T47D (cell line): ENCODE measurements at regions not wholly inside any gene's neighbourhood (a gene's known extent, or its start where the extent isn't known, plus 50 kb on each side); places are given as distances from the start of the nearest gene placed in this dataset.

Experiments
- DNase-seq, 2 experiments: peaks; one replicate each; pipeline versions ENCODE4 v3.0.0 to v3.0.0-alpha.2; 2011 to 2012; ENCODE audit warnings: low read depth in 1 of 2, low spot score in 1 of 2
- JUND ChIP-seq: IDR thresholded peaks from 2 replicates; pipeline ENCODE4 v1.6.1; 2012; ENCODE audit warnings: low read depth
- in situ Hi-C: cut with HindIII; loops from 2 replicates; pipeline ENCODE4 v1.10.0; 2016; ENCODE audit warnings: low sequenced_read_pairs, low pct_unique_long_range_greater_than_20kb

DNA sequence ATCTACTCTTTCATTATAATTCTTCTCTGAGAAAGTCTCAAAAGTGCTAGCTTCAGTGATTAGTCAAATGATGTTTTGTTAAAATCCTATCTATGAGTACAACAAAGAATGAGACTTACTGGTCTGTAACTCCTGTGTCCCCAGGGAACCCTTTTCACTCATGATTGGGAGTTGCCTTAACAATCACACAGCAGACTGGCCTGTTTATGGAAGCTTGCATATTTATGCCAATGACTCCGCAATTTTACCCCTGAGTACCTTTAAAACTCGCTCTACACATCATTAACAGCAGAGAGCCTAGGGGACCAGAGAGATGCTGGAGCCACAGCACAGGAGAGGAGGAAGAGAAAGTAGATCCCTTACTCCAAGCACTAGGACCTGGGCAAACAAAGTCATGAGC lies 628.1 kb downstream of the IGSF11 start:
- in situ Hi-C loops: no loop called here
- no peak for DNase-seq
- TF ChIP-seq JUND: no peak

DNA sequence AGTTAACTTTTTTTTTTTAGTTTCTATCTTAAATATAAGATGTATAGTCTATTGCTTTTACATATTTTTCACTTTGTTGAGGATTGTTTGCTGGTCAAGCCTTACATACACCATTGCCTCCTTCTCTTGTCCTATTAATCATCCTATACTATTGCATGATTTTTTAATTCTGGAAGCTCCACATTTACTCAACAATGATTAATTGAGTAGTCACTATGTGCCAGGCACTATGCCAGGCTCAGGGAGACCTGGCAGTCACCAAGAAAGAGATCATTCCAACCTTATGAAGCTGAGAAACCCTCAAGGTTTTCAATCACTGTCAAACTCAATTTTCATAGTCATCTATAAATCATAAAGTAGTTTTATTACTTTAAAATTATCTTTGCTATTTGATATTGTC lies 626.2 kb downstream of the IGSF11 start:
- no peak for TF ChIP-seq JUND
- DNase-seq: no peak
- in situ Hi-C loops: no loop called here

DNA sequence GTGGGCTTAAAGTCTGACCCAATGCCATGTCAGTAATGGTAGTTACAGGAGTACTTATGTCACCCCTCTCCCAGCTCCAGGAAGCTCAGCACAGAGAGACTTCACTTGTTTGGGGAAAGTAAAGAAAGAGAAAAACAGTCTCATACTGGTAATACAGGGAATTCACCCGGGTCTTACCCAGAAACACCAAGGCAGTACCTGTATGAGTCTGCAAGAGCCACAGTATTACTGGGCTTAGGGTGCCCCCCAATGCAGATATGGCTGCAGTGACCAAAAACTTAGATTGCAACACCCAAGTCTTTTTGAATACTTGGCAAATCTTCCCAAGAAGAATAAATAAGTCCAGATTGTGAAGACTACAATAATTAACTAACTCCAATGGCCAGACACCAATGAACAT lies 622.1 kb downstream of the IGSF11 start:
- no peak for TF ChIP-seq JUND
- DNase-seq: no peak
- in situ Hi-C loops: no loop called here

DNA sequence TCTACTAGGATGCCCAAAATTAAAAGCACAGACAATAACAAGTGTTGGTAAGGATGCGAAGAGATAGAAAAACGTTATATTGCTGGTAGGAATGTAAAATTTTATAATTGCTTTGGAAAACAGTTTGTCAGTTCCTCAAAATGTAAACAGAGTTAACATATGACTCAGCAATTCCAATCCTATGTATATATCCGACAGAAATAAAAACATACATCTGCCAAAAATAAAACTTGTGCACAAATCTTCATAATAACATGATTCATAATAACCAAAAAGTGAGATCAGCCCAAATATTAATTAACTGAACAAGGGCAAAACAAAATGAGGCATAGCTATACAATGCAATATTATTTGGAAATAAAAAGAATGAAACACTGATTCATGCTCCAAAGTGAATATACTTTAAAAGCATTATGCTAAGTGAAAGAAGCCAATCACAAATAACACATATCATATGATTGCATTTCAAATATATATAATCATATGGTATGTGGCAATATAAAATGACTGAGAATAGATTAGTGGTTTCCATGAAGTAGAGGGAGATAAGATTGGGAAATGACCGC lies 609.3 kb downstream of the IGSF11 start:
- DNase-seq: no peak
- TF ChIP-seq JUND: no peak
- in situ Hi-C loops: no loop called here

DNA sequence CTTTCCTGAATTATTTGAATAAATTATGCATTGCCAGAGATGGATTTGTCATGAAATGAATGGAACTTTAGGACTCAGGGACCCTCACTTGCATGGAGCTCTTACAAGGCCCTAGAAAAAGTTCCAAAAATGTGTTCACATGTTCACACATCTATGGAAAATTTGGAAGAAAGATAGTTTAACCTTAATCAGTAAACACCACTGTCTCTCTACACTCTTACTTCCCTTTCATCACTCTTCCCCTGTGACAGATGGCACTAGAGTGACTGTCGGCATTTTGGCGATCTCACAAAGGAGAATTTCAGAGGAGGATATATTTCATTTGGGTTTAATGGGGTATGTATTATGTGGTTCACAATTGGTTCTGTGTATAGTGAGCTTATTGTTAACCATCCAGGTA lies 600.8 kb downstream of the IGSF11 start:
- in situ Hi-C loops: no loop called here
- no peak for DNase-seq
- no peak for TF ChIP-seq JUND

DNA sequence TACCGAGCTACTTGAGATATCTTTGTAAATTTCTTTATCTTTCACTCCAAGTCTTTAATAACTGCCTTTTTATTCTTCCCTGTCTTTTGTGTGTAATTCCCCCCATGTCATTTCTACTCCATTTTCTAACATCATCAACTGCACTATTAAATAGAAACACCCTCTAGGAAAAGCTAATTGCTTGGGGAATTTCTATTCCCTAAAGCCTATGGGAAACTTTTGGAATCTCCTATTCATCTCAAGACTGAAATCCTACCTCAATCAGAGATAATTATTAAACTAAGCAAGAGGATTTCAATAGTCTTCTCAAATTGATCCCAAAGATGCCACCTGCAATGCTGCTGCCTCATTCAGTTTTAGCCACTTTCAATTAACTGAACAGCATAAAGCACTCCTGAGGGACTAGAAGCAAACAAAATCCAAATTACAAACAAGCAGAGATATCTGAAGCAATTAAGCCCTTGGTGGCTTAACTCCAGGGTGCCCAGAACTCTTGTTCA lies 598.7 kb downstream of the IGSF11 start:
- no peak for DNase-seq
- TF ChIP-seq JUND: no peak
- in situ Hi-C loops: no loop called here

DNA sequence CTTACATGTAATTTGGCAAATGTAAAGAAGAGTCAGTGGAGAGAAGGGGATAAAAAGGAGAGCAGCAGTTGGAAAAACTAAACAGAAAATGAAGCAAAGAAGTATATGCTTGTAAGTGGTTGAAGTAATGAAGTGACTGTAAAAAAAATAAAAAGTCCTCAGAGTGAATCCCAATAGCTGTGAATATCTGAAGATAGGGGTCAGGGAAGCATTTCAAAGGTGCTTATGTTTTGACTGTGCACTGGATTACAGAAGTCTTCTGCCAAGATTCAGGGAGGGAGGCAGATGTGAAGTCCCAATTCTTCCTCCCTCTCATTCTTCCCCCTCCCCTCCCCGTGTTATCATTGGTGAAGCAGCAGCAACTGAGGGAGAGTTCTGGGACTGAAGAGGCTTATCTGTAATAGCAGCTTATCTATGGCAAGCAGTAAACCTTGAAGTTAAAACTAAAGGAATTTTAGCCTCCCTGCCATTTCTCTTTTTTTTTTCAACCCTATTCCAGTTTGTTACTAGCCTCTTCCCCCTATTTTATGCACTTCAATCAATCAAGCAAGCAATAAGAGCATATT lies 597.9 kb downstream of the IGSF11 start:
- in situ Hi-C loops: no loop called here
- TF ChIP-seq JUND: no peak
- DNase-seq: no peak

DNA sequence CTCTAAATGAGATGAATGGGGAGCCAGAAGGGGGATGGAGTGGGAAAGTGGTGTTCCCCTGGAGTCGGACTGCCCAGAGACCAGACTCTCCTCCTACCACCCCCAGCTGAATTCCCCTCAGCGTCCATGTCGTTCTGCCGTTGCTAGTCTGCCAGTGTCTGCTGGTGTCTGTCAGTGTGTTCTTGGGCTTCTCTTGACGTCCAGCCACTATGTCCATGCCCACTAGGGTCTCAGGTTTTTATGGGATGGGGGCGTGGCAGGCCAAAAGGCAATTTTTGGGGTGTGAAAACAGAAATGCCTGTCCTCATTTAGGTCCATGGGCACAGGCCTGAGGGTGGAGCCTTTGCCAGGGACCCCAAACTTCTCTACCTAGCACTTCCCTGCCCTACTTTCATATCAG lies 589.6 kb downstream of the IGSF11 start:
- TF ChIP-seq JUND: no peak

DNA sequence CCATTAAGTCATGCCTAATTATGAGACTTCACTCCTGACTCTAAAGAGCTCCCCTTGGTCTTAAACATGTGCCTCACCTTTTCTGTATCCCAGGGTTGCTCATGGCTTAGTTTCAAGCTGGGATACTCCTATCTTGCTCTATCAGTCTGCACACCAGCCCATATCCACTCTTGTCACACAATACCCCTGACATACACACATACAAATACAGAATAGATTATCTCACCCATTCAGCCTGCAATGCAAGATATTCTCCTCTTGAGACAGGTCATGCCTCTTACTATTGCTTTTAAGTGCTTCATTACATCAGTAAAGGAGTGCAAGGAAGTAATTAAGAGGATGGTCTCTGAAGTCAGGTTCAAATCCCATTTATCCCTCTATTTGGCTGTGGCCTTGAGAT lies 587.3 kb downstream of the IGSF11 start:
- in situ Hi-C loops: no loop called here
- no peak for TF ChIP-seq JUND
- no peak for DNase-seq

More for the DNA sequence above, 589.6 kb downstream of the IGSF11 start:
- no peak for DNase-seq
- in situ Hi-C loops: no loop called here

DNA sequence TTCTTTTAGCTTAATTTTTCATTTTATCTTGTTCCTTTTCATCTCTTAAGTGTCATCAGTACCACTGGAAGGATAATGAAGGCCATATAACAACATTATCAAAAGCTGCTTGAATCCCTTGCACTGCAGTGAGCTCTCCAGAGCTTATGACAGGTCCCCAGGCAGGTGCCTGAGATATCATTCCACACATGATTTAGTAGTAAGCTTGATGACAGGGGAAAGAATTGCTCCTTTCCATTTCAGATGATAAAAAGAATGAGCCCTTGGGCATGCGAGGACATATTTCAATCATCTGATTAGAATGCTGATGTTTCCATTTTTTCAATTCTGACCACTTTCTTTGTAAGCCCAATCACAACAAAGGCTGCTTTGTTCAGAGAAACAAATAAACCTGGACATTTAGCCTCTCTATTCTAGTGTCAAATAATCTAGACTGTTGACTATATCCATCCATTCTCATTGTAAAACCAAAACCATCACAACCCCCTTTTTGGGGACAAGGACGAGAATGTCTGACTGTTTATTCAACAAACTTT lies 567.8 kb downstream of the IGSF11 start:
- no peak for TF ChIP-seq JUND
- in situ Hi-C loops: no loop called here
- DNase-seq: no peak

DNA sequence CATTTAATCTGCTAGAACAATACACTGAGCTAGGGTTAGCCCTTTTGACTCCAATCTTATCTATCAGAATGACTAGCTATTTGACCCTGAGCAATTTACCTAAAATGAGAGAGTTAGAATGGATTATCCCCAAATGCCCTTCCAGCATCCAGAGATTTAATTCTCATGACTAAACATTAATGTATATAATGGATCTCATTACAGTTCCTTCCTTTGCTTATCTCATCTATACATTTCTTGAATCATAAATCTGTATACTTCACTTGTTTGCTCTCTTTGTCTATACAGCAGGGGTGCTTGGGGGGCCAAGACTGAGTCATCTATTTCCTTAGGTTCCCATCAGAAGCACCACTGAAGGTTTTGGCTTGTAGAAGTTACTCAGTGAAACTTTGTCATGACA lies 565.8 kb downstream of the IGSF11 start:
- DNase-seq: no peak
- no peak for TF ChIP-seq JUND
- in situ Hi-C loops: no loop called here

DNA sequence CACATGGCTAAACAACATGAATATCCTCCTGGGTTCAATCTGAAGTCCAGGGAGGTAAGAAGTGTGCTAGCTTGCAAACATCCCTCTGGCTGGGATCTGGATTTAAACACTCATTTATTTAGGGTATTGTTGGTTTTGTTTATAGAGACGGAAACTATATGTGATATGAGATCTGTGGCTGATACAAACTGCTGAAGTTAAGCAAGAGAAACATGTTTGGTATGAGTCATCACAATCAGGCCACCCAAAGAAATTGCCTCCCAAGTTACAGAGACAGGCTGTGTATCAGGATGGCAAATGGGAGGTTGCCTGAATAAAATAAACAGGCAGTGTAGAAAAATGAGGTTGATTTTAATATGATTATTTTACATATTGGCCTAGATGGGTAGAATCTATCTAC lies 562.1 kb downstream of the IGSF11 start:
- no peak for DNase-seq
- TF ChIP-seq JUND: no peak
- in situ Hi-C loops: no loop called here

DNA sequence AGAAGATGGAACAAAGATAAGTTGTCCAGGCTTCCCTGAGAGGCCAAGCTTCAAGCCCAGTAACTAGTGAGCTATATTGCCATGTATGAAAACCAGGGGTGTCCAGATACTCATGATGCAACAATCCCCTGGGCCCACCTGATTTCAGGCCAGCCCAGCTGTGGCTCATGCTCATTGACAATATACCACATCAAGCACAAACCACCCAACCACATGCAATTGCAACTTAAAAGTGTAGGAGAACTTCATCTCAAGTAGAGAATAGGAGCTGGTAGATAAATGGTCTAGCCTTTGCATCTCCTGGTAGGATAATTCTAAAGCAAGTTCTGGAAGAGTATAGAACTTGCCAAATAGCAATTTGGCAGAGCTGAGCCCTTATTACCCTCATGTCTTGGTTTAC lies 561.3 kb downstream of the IGSF11 start:
- DNase-seq: no peak
- in situ Hi-C loops: no loop called here
- no peak for TF ChIP-seq JUND

DNA sequence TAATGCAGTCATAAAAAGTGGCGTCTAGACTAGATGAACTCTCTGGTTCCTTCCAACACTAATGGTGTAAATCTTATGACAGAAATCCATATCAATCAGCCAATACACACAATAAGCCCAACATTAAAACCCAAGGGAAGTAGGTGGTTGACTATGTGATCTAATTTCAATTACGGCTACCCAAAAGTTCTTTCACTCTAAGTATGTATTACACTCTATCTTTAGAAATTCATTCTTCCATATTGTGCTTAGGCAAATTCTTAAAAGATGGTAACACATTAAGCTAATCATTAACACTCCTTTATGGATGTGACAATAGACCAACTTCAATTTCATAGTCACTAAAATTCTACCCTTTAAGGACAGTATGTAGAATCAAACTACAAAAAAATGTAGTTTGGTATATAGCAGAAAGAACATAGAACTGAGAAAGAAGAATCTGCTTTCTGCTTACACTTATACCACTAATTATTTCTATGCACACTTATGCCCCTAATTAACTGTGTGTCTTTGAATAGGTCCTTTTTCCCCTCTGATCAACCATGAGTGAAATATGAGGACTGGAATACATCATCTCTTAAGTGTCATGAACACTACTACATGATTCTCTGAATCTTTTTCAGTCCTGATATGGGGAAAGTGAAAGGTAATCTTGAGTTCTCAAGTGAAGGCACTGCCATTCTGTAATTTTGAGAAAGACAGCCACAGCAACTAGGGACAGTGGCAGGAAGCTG lies 557.6 kb downstream of the IGSF11 start:
- TF ChIP-seq JUND: no peak
- in situ Hi-C loops: no loop called here

More for the DNA sequence above, 557.6 kb downstream of the IGSF11 start:
- no peak for DNase-seq
